ENCODE measurements at regions not wholly inside any gene's neighbourhood (a gene's known extent, or its start where the extent isn't known, plus 50 kb on each side); places are given as distances from the start of the nearest gene placed in this dataset.

DNA sequence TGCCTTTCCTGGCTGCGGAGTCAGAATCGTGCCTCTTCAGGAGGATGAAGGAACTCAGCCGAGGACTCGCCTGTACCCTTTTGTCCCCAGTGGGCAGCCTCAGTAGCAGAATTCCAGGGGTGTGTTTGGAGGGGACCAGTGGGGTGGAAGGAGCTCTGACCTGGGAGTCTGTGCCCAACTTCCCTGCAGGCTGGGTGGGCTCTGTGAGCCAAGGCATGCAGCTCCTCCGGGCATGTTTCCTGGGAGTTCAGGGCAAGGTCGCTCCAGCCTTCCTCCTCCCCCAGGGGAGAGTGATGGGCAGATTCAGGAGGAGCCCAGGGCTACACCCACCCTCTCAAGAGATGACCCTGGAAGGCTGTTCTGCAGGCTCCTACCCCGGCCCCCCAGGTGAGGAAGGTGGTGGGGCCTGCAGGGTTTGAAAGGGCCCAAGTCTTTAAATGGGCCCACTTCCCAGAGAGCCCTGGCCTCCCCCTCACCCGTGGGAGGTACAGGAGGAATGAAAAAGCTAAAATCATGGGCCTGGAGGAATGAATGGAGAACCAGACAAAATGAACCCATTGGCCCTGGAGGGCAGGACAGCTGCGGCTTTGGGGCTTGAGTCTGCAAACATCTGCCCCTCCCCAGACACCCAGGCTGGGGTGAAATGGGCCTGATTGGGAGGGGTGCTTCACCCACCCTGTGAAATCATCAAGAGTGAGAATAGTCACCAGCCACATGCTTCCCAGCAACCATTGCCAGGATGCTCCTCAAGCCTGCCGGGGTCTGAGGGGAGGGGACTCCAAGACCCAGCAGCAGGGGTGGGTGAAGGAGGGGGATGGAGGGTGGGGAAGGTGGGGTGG lies 77.6 kb upstream of the PMEPA1 start:
- Histone ChIP-seq H2AFZ (ENCODE audit: control insufficient read depth, low read length) (no peak overlapping the region), H3K4me1 (ENCODE audit: control insufficient read depth, extremely low read depth, insufficient read depth, low read length) (no peaks in the 10 kb centered on the region), H3K79me2 (ENCODE audit: control insufficient read depth, insufficient read depth, low read length) (no peaks in the 10 kb centered on the region), H3K9me3 (ENCODE audit: control insufficient read depth, low read depth, low read length) (no peaks in the 10 kb centered on the region), H3K9ac (ENCODE audit: control insufficient read depth, extremely low read depth, insufficient read depth, low read length) (no peak overlapping the region), H4K20me1 (ENCODE audit: control insufficient read depth, extremely low read depth, insufficient read depth, low read length) (no peaks in the 10 kb centered on the region), H3K4me2 (ENCODE audit: control insufficient read depth, extremely low read depth, insufficient read depth, low read depth, low read length) (no peak overlapping the region), H3K4me3 (ENCODE audit: control insufficient read depth in 2 of 3, extremely low read depth in 1 of 3, insufficient read depth in 2 of 3, low read depth in 1 of 3, low read length in 3 of 3) (no peak overlapping the region), H3K36me3 (ENCODE audit: control insufficient read depth in 2 of 2, extremely low read depth in 1 of 2, insufficient read depth in 2 of 2, low read length in 2 of 2) (no peaks in the 10 kb centered on the region), H3K9me1 (ENCODE audit: control insufficient read depth, extremely low read depth, insufficient read depth, low read length) (no peaks in the 10 kb centered on the region), H3K27me3 (ENCODE audit: control insufficient read depth, extremely low read depth, insufficient read depth, low read length) (peaks cover 67% of the 10 kb centered on the region), H3K27ac (ENCODE audit: control insufficient read depth, insufficient read depth, low read length) (no peak overlapping the region)
- DNase-seq (ENCODE audit: low read depth, low spot score) = no peak
- dilution Hi-C loops (cut with MboI; ENCODE audit: extremely low pct_ligation_motif_present, low sequenced_read_pairs) = no loop called here
- TF ChIP-seq EZH2 (IDR thresholded peaks at IDR 0.05; ENCODE audit: low read length) = no peak
- TF ChIP-seq, protein P1, sequence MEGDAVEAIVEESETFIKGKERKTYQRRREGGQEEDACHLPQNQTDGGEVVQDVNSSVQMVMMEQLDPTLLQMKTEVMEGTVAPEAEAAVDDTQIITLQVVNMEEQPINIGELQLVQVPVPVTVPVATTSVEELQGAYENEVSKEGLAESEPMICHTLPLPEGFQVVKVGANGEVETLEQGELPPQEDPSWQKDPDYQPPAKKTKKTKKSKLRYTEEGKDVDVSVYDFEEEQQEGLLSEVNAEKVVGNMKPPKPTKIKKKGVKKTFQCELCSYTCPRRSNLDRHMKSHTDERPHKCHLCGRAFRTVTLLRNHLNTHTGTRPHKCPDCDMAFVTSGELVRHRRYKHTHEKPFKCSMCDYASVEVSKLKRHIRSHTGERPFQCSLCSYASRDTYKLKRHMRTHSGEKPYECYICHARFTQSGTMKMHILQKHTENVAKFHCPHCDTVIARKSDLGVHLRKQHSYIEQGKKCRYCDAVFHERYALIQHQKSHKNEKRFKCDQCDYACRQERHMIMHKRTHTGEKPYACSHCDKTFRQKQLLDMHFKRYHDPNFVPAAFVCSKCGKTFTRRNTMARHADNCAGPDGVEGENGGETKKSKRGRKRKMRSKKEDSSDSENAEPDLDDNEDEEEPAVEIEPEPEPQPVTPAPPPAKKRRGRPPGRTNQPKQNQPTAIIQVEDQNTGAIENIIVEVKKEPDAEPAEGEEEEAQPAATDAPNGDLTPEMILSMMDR (optimal IDR thresholded peaks at IDR 0.05 in 1 of 3, IDR thresholded peaks at IDR 0.05 in 1 of 3, conservative IDR thresholded peaks at IDR 0.05 in 1 of 3; ENCODE audit: extremely low read depth in 1 of 3, insufficient read depth in 2 of 3, low read length in 3 of 3) = no peak
- no peak for FAIRE-seq

- Histone ChIP-seq H3K9me3 (ENCODE audit: control insufficient read depth, low read depth, low read length) (no peaks in the 10 kb centered on the region), H3K36me3 (ENCODE audit: control insufficient read depth in 2 of 2, extremely low read depth in 1 of 2, insufficient read depth in 2 of 2, low read length in 2 of 2) (no peaks in the 10 kb centered on the region), H3K4me2 (ENCODE audit: control insufficient read depth, extremely low read depth, insufficient read depth, low read depth, low read length) (no peak overlapping the region), H4K20me1 (ENCODE audit: control insufficient read depth, extremely low read depth, insufficient read depth, low read length) (no peaks in the 10 kb centered on the region), H3K27me3 (ENCODE audit: control insufficient read depth, extremely low read depth, insufficient read depth, low read length) (peaks cover 71% of the 10 kb centered on the region), H3K27ac (ENCODE audit: control insufficient read depth, insufficient read depth, low read length) (no peak overlapping the region), H2AFZ (ENCODE audit: control insufficient read depth, low read length) (no peak overlapping the region), H3K4me1 (ENCODE audit: control insufficient read depth, extremely low read depth, insufficient read depth, low read length) (no peaks in the 10 kb centered on the region), H3K9me1 (ENCODE audit: control insufficient read depth, extremely low read depth, insufficient read depth, low read length) (no peaks in the 10 kb centered on the region), H3K9ac (ENCODE audit: control insufficient read depth, extremely low read depth, insufficient read depth, low read length) (no peak overlapping the region), H3K4me3 (ENCODE audit: control insufficient read depth in 2 of 3, extremely low read depth in 1 of 3, insufficient read depth in 2 of 3, low read depth in 1 of 3, low read length in 3 of 3) (no peak overlapping the region), H3K79me2 (ENCODE audit: control insufficient read depth, insufficient read depth, low read length) (no peaks in the 10 kb centered on the region)
- FAIRE-seq (no peak), DNase-seq (ENCODE audit: low read depth, low spot score) (no peak)
- dilution Hi-C loops (cut with MboI; ENCODE audit: extremely low pct_ligation_motif_present, low sequenced_read_pairs) = no loop called here
- TF ChIP-seq EZH2 (IDR thresholded peaks at IDR 0.05; ENCODE audit: low read length) = no peak
- TF ChIP-seq, protein P1 (optimal IDR thresholded peaks at IDR 0.05 in 1 of 3, IDR thresholded peaks at IDR 0.05 in 1 of 3, conservative IDR thresholded peaks at IDR 0.05 in 1 of 3; ENCODE audit: extremely low read depth in 1 of 3, insufficient read depth in 2 of 3, low read length in 3 of 3) = no peak
Measured at GRCh38 chr20:57786304-57786932, 76.6 kb upstream of the PMEPA1 start.
